H1 (cell line): ENCODE measurements at regions not wholly inside any gene's neighbourhood (a gene's known extent, or its start where the extent isn't known, plus 50 kb on each side); places are given as distances from the start of the nearest gene placed in this dataset.

Source experiments
- CTCF ChIA-PET: fragments of 300-600 bp; sonication (Branson Sonifier 250); formaldehyde crosslinking; loops from one replicate; lab custom pipeline; 2021; ENCODE audit not compliant: partially characterized antibody; lab: Charles Lee
- POLR2A ChIA-PET: fragments of 300-600 bp; sonication (Branson Sonifier 250); formaldehyde crosslinking; loops from one replicate; lab custom pipeline; 2021; ENCODE audit warnings: inconsistent platforms; ENCODE audit not compliant: partially characterized antibody; lab: Charles Lee
- DNase-seq, 2 experiments: peaks; one replicate each; pipeline versions ENCODE4 v3.0.0 to v3.0.0-alpha.2; 2010 to 2022; ENCODE audit warnings: low spot score in 2 of 2, low read depth in 1 of 2, mixed read lengths in 1 of 2
- FAIRE-seq: peaks from 2 replicates; lab custom pipeline; 2011; peaks lifted over from hg19 to GRCh38; lab: Jason Lieb, UNC
- H2AFZ ChIP-seq: 2 replicates; pipeline ENCODE4 v1.8.1; 2012; ENCODE audit warnings: low read length, inconsistent platforms
- H2AK5ac ChIP-seq: 2 replicates; pipeline ENCODE4 v1.6.1; 2013; ENCODE audit warnings: low read depth, low read length
- H2BK120ac ChIP-seq: replicated peaks from 2 replicates; pipeline ENCODE3; 2013; ENCODE audit warnings: low read depth, low read length, inconsistent platforms
- H2BK12ac ChIP-seq: 2 replicates; pipeline ENCODE4 v1.6.1; 2013; ENCODE audit warnings: low read depth, low read length
- H2BK15ac ChIP-seq: 2 replicates; pipeline ENCODE4 v1.6.1; 2013; ENCODE audit warnings: low read length
- H2BK20ac ChIP-seq: 2 replicates; pipeline ENCODE4 v1.6.1; 2013; ENCODE audit warnings: low read length
- H2BK5ac ChIP-seq: 2 replicates; pipeline ENCODE4 v1.6.1; 2013; ENCODE audit warnings: low read depth, low read length
- H3K14ac ChIP-seq: 2 replicates; pipeline ENCODE4 v1.6.1; 2013; ENCODE audit warnings: inconsistent platforms; ENCODE audit not compliant: insufficient read length
- H3K18ac ChIP-seq: 2 replicates; pipeline ENCODE4 v1.6.1; 2013; ENCODE audit warnings: low read length; ENCODE audit errors: extremely low read depth
- H3K23ac ChIP-seq: 2 replicates; pipeline ENCODE4 v1.6.1; 2013; ENCODE audit warnings: inconsistent platforms; ENCODE audit not compliant: insufficient read length
- H3K23me2 ChIP-seq: 2 replicates; pipeline ENCODE4 v1.6.1; 2013; ENCODE audit warnings: low read depth, low read length
- H3K27ac ChIP-seq: 2 replicates; pipeline ENCODE4 v1.6.1; 2011; ENCODE audit warnings: low read depth, low read length, inconsistent platforms
- H3K27me3 ChIP-seq, 4 experiments: replicated peaks in 1 of 4; 1 replicate in 1 of 4; 2 replicates in 3 of 4; pipeline versions ENCODE4 v1.6.1 to v1.8.1; 2011 to 2013; ENCODE audit warnings: low read length in 3 of 4, mild to moderate bottlenecking in 3 of 4, inconsistent platforms in 2 of 4, mixed read lengths in 2 of 4, moderate library complexity in 1 of 4; ENCODE audit not compliant: control insufficient read depth in 3 of 4, insufficient read depth in 3 of 4; ENCODE audit errors: extremely low read depth in 1 of 4
- H3K36me3 ChIP-seq, 4 experiments: 2 replicates each; pipeline versions ENCODE4 v1.6.1 to v1.8.1; 2011 to 2013; ENCODE audit warnings: mild to moderate bottlenecking in 4 of 4, low read length in 3 of 4, moderate library complexity in 2 of 4, control low read depth in 1 of 4, inconsistent platforms in 1 of 4; ENCODE audit not compliant: insufficient read depth in 4 of 4, control insufficient read depth in 2 of 4
- H3K4ac ChIP-seq: replicated peaks from 2 replicates; pipeline ENCODE3; 2013; ENCODE audit warnings: low read length, low read depth, mixed read lengths, inconsistent platforms; ENCODE audit not compliant: insufficient read length
- H3K4me1 ChIP-seq, 4 experiments: replicated peaks in 1 of 4; 1 replicate in 1 of 4; 2 replicates in 3 of 4; pipeline versions ENCODE4 v1.6.1 to v1.8.1; 2011 to 2013; ENCODE audit warnings: low read length in 3 of 4, inconsistent platforms in 2 of 4, mixed read lengths in 1 of 4; ENCODE audit not compliant: insufficient read depth in 4 of 4, control insufficient read depth in 3 of 4
- H3K4me2 ChIP-seq, 2 experiments: 2 replicates each; pipeline versions ENCODE4 v1.6.1 to v1.8.1; 2011 to 2013; ENCODE audit warnings: low read depth in 2 of 2, low read length in 2 of 2, control low read depth in 1 of 2, inconsistent platforms in 1 of 2, mild to moderate bottlenecking in 1 of 2; ENCODE audit not compliant: insufficient read depth in 1 of 2
- H3K4me3 ChIP-seq, 4 experiments: fragments of 200-600, 300-600 bp in 1 of 4; sonication (generic), shearing (Covaris generic), sonication (Bioruptor Twin) in 1 of 4; 2 replicates each; pipeline versions ENCODE4 v1.5.1 to v1.8.1; 2011 to 2016; ENCODE audit warnings: low read length in 4 of 4, low read depth in 3 of 4, control low read depth in 2 of 4, inconsistent platforms in 2 of 4, mild to moderate bottlenecking in 2 of 4, mixed read lengths in 1 of 4, moderate library complexity in 1 of 4; ENCODE audit not compliant: insufficient read depth in 2 of 4; ENCODE audit errors: extremely low read depth in 1 of 4
- H3K56ac ChIP-seq: replicated peaks from 2 replicates; pipeline ENCODE3; 2013; ENCODE audit warnings: low read depth, mild to moderate bottlenecking, mixed read lengths, low read length, inconsistent platforms; ENCODE audit not compliant: insufficient read length
- H3K79me1 ChIP-seq: 2 replicates; pipeline ENCODE4 v1.6.1; 2013; ENCODE audit warnings: low read depth, low read length, control low read depth
- H3K79me2 ChIP-seq, 2 experiments: 2 replicates each; pipeline versions ENCODE4 v1.6.1 to v1.8.1; 2012 to 2013; ENCODE audit warnings: low read length in 2 of 2, mild to moderate bottlenecking in 2 of 2, inconsistent platforms in 1 of 2; ENCODE audit not compliant: insufficient read depth in 2 of 2, control insufficient read depth in 1 of 2
- H3K9ac ChIP-seq, 4 experiments: replicated peaks in 1 of 4; 1 replicate in 1 of 4; 2 replicates in 3 of 4; pipeline versions ENCODE4 v1.6.1 to v1.8.1; 2011 to 2013; ENCODE audit warnings: low read depth in 3 of 4, low read length in 3 of 4, control low read depth in 2 of 4, mild to moderate bottlenecking in 2 of 4, moderate library complexity in 2 of 4, inconsistent platforms in 1 of 4; ENCODE audit errors: extremely low read depth in 1 of 4
- H3K9me3 ChIP-seq, 2 experiments: 2 replicates each; pipeline versions ENCODE4 v1.6.1 to v1.8.1; 2012 to 2013; ENCODE audit warnings: mild to moderate bottlenecking in 2 of 2, moderate library complexity in 2 of 2, control low read depth in 1 of 2, inconsistent platforms in 1 of 2, low read depth in 1 of 2, low read length in 1 of 2, mixed read lengths in 1 of 2; ENCODE audit not compliant: insufficient read depth in 2 of 2
- H4K20me1 ChIP-seq, 2 experiments: replicated peaks in 1 of 2; 2 replicates each; pipeline versions ENCODE3 to v1.8.1; 2011 to 2013; ENCODE audit warnings: inconsistent platforms in 2 of 2, low read length in 2 of 2, mild to moderate bottlenecking in 1 of 2; ENCODE audit not compliant: insufficient read depth in 2 of 2, control insufficient read depth in 1 of 2
- H4K5ac ChIP-seq: 2 replicates; pipeline ENCODE4 v1.6.1; 2013; ENCODE audit warnings: low read length, low read depth, mixed read lengths, inconsistent platforms; ENCODE audit not compliant: insufficient read length
- H4K8ac ChIP-seq: 2 replicates; pipeline ENCODE4 v1.8.0; 2013; ENCODE audit warnings: mild to moderate bottlenecking, moderate library complexity, low read length, inconsistent platforms; ENCODE audit not compliant: insufficient read depth; ENCODE audit errors: extremely low read depth
- H4K91ac ChIP-seq: replicated peaks from 2 replicates; pipeline ENCODE3; 2013; ENCODE audit warnings: low read length, mixed read lengths, inconsistent platforms; ENCODE audit not compliant: insufficient read length
- CREB1 ChIP-seq: IDR thresholded peaks from 2 replicates; pipeline ENCODE4 v1.6.1; 2012; ENCODE audit warnings: inconsistent platforms
- GABPA ChIP-seq: IDR thresholded peaks from 2 replicates; pipeline ENCODE4 v1.6.1; 2011; ENCODE audit warnings: mild to moderate bottlenecking, low read length, moderate library complexity, borderline replicate concordance; ENCODE audit not compliant: insufficient read depth
- JUN ChIP-seq: IDR thresholded peaks from 2 replicates; pipeline ENCODE4 v1.6.1; 2011; ENCODE audit warnings: low read depth, mild to moderate bottlenecking, improper control_type of control experiment, low read length
- JUND ChIP-seq: IDR thresholded peaks from 2 replicates; pipeline ENCODE4 v1.6.1; 2011; ENCODE audit warnings: mild to moderate bottlenecking, improper control_type of control experiment, low read length
- KDM5A ChIP-seq: fragments of 200-600 bp; IDR thresholded peaks from 2 replicates; pipeline ENCODE4 v1.7.1; 2012; ENCODE audit warnings: mild to moderate bottlenecking, low read length, inconsistent platforms, mixed read lengths
- SP1 ChIP-seq: IDR thresholded peaks from 2 replicates; pipeline ENCODE4 v1.6.1; 2011; ENCODE audit warnings: low read depth, low read length
- TCF12 ChIP-seq: IDR thresholded peaks from 2 replicates; pipeline ENCODE4 v1.6.1; 2011; ENCODE audit warnings: low read depth, mild to moderate bottlenecking, low read length
- ZNF274 ChIP-seq: IDR thresholded peaks from 2 replicates; pipeline ENCODE4 v1.7.0; 2012; ENCODE audit warnings: low read length, borderline replicate concordance; ENCODE audit errors: extremely low read depth
- WGBS, 2 experiments: shearing (Covaris generic) in 1 of 2; methylation state at CpG; one replicate each; pipeline versions ENCODE4 v1.1.6 to v1.1.7; 2013 to 2015; ENCODE audit warnings: low lambda C conversion rate in 2 of 2, mixed read lengths in 2 of 2, inconsistent platforms in 1 of 2, low coverage in 1 of 2, missing lambda C conversion rate in 1 of 2; ENCODE audit not compliant: insufficient replicate concordance in 2 of 2, insufficient coverage in 1 of 2, insufficient read length in 1 of 2; ENCODE audit errors: extremely low coverage in 1 of 2, missing lambda C conversion rate in 1 of 2; 5-methylcytosine and 5-hydroxymethylcytosine counted together

DNA sequence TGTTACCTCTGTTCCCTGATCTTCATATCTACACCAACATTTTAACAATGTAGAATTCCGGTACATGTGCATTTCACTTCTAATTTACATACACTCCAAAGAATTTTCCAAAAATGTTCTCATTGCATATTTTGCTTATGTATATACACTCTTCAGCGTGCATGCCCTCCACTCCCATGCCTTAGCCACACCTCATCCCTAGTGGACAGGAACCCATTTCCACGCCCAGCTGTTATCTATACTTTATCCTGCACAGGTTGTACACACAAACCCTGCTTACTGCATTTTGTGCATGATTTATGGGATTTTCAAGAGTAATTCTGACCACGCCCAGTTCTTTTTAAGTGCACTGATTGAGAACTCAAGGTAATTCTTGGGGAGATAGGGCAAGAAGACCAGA lies 102.4 kb downstream of the TFAP2C start:
- ChIA-PET POLR2A (no interaction called here), CTCF (interaction anchor here (1.4 kb wide), 1 partner anchor 102 kb away, joined by 3 read pairs; no protein-coding TSS in a partner anchor)
- 0 out of 2 replicates have a peak overlapping the region, but pooled peaks have one; percentile 43 for H2BK20ac ChIP-seq
- no peak overlapping the region for H4K91ac ChIP-seq
- no peak overlapping the region for H2AK5ac ChIP-seq
- TF ChIP-seq SP1 (no peak), CREB1 (no peak), KDM5A (no peak), JUND (no peak), TCF12 (no peak), ZNF274 (no peak), JUN (no peak), GABPA (no peak)
- H2BK5ac ChIP-seq = no peak overlapping the region
- H3K23me2 ChIP-seq = 0 out of 2 replicates have a peak, but pooled peaks cover 3% of the 10 kb centered on the region
- H2AFZ ChIP-seq = no peak overlapping the region
- H3K27me3 ChIP-seq = peaks cover 0 to 16% (median 13%) of the 10 kb centered on the region in 4 experiments; a peak in 6 of 7 replicates
- no peak overlapping the region for H4K8ac ChIP-seq
- H4K5ac ChIP-seq = no peak overlapping the region
- peaks cover 10 to 19% (median 11%) of the 10 kb centered on the region in 4 experiments for H3K4me1 ChIP-seq
- H4K20me1 ChIP-seq = no peaks in the 10 kb centered on the region
- no peak overlapping the region for H3K4me3 ChIP-seq
- no peaks in the 10 kb centered on the region for H3K9me3 ChIP-seq
- no peak overlapping the region for H3K18ac ChIP-seq
- H3K4me2 ChIP-seq = no peak overlapping the region
- no peaks in the 10 kb centered on the region for H3K79me2 ChIP-seq
- 94% methylated on average over 4 of the region's 4 CpGs; no CpG with 5 or more reads in 1 of the 2 experiments for WGBS, 2 experiments
- no peak overlapping the region for H2BK15ac ChIP-seq
- H2BK12ac ChIP-seq = no peak overlapping the region
- H3K23ac ChIP-seq = no peak overlapping the region
- H3K4ac ChIP-seq = no peak overlapping the region
- FAIRE-seq (no peak), DNase-seq (no peak)
- H3K9ac ChIP-seq = no peak overlapping the region
- H3K56ac ChIP-seq = no peak overlapping the region
- no peak overlapping the region for H3K27ac ChIP-seq
- H3K14ac ChIP-seq = no peak overlapping the region
- no peak overlapping the region for H2BK120ac ChIP-seq
- H3K79me1 ChIP-seq = no peaks in the 10 kb centered on the region
- H3K36me3 ChIP-seq = no peaks in the 10 kb centered on the region
